Breast epithelium (tissue), 3 donors: ENCODE measurements at regions not wholly inside any gene's neighbourhood (a gene's known extent, or its start where the extent isn't known, plus 50 kb on each side); places are given as distances from the start of the nearest gene placed in this dataset.

Experiments
- CTCF ChIP-seq, 3 donors: fragments of 450-650 bp; IDR thresholded peaks; one replicate each; pipeline ENCODE4 v1.5.1; 2016 to 2017; ENCODE audit warnings: antibody characterized with exemption in 3 of 3, mild to moderate bottlenecking in 3 of 3, moderate library complexity in 3 of 3
- POLR2AphosphoS5 ChIP-seq, 3 donors: sonication (generic); formaldehyde crosslinking; IDR thresholded peaks; one replicate each; pipeline ENCODE4 v1.6.1; 2017; ENCODE audit warnings: antibody characterized with exemption in 3 of 3

GRCh38 chr2:12870692-12871091, 154.0 kb downstream of the TRIB2 start:
- TF ChIP-seq CTCF (IDR thresholded peaks at IDR 0.05) (no peak), POLR2AphosphoS5 (IDR thresholded peaks at IDR 0.05) (no peak)
